HEK293 (cell line): ENCODE measurements at regions not wholly inside any gene's neighbourhood (a gene's known extent, or its start where the extent isn't known, plus 50 kb on each side); places are given as distances from the start of the nearest gene placed in this dataset.

Experiments used
- ATF2 ChIP-seq: fragments of 450-650 bp; formaldehyde crosslinking; IDR thresholded peaks from 2 replicates; pipeline ENCODE4 v1.5.1; 2016; ENCODE audit warnings: missing biosample characterization, missing genetic modification characterization, low read depth
- CTCF ChIP-seq: fragments of 450-650 bp; formaldehyde crosslinking; IDR thresholded peaks from 2 replicates; pipeline ENCODE4 v1.5.1; 2016; ENCODE audit warnings: missing biosample characterization, missing genetic modification characterization
- FEZF1 ChIP-seq: fragments of 450-650 bp; formaldehyde crosslinking; IDR thresholded peaks from 2 replicates; pipeline ENCODE4 v1.5.1; 2016; ENCODE audit warnings: missing biosample characterization, missing genetic modification characterization
- REST ChIP-seq: fragments of 450-650 bp; formaldehyde crosslinking; IDR thresholded peaks from 2 replicates; pipeline ENCODE4 v1.5.1; 2016; ENCODE audit warnings: missing biosample characterization, missing genetic modification characterization
- ZBTB1 ChIP-seq: fragments of 450-650 bp; formaldehyde crosslinking; IDR thresholded peaks from 2 replicates; pipeline ENCODE4 v1.5.1; 2016; ENCODE audit warnings: missing biosample characterization, missing genetic modification characterization
- ZNF24 ChIP-seq: fragments of 450-650 bp; formaldehyde crosslinking; IDR thresholded peaks from 2 replicates; pipeline ENCODE4 v1.5.1; 2016; ENCODE audit warnings: missing biosample characterization, missing genetic modification characterization
- ZNF76 ChIP-seq: fragments of 450-650 bp; formaldehyde crosslinking; IDR thresholded peaks from 2 replicates; pipeline ENCODE4; 2016; ENCODE audit warnings: low read depth, missing biosample characterization, missing genetic modification characterization, borderline replicate concordance

- TF ChIP-seq ZBTB1 (tag by site-specific recombination) = no peak
- no peak for TF ChIP-seq ZNF76 (tag by site-specific recombination)
- no peak for TF ChIP-seq CTCF
- TF ChIP-seq ATF2 (tag by site-specific recombination) = no peak
- no peak for TF ChIP-seq REST (tag by site-specific recombination)
- TF ChIP-seq FEZF1 (tag by site-specific recombination) = no peak
- no peak for TF ChIP-seq ZNF24 (tag by site-specific recombination)
Measured at GRCh38 chr2:6623746-6624145, 242.0 kb downstream of the CMPK2 start.
